SU-DHL-6 (cell line): ENCODE measurements at regions not wholly inside any gene's neighbourhood (a gene's known extent, or its start where the extent isn't known, plus 50 kb on each side); places are given as distances from the start of the nearest gene placed in this dataset.

Source experiments
- CTCF ChIP-seq: fragments of 200-600 bp; sonication (generic); IDR thresholded peaks from one replicate; pipeline ENCODE4 v1.5.1; 2017; ENCODE audit warnings: antibody characterized with exemption, mild to moderate bottlenecking, low read length, moderate library complexity; ENCODE audit not compliant: insufficient read depth, poor library complexity, severe bottlenecking
- EZH2phosphoT487 ChIP-seq: fragments of 200-600 bp; sonication (generic), shearing (Covaris generic); conservative IDR thresholded peaks from 2 replicates; pipeline ENCODE4 v1.6.1; 2018; ENCODE audit warnings: mild to moderate bottlenecking, antibody characterized with exemption, low read length, moderate library complexity, mixed read lengths

- TF ChIP-seq CTCF (no peak), EZH2phosphoT487 (no peak)
These were observed 275.1 kb upstream of the MPDZ start for GRCh38 chr9:13554626-13555025.
